CD8-positive, alpha-beta memory T cell (primary cell): ENCODE measurements at regions not wholly inside any gene's neighbourhood (a gene's known extent, or its start where the extent isn't known, plus 50 kb on each side); places are given as distances from the start of the nearest gene placed in this dataset.
"Not testable (repeated sequence)": the region's sequence is repeated elsewhere in the genome, so short reads cannot be mapped to it uniquely, and the experiment has no call there.

ENCODE experiments used
- CTCF ChIA-PET: fragments of 350-600 bp; sonication (Branson Sonifier 250); formaldehyde crosslinking; loops from one replicate; lab custom pipeline; 2021; ENCODE audit warnings: antibody characterized with exemption; lab: Charles Lee
- POLR2A ChIA-PET: fragments of 350-600 bp; sonication (Branson Sonifier 250); formaldehyde crosslinking; loops from one replicate; lab custom pipeline; 2021; ENCODE audit warnings: antibody characterized with exemption; lab: Charles Lee
- DNase-seq, 5 donors: peaks; one replicate each; pipeline versions ENCODE4 v3.0.0 to v3.0.0-alpha.2; 2020 to 2022; ENCODE audit warnings: mixed read lengths in 1 of 5
- H3K27ac ChIP-seq: one replicate; pipeline ENCODE4 v1.7.0; 2013; ENCODE audit warnings: low read depth, mild to moderate bottlenecking, low read length, moderate library complexity
- H3K27me3 ChIP-seq: 2 replicates; pipeline ENCODE4 v1.7.0; 2013; ENCODE audit warnings: low read length, mild to moderate bottlenecking; ENCODE audit not compliant: insufficient read depth, poor library complexity, severe bottlenecking
- H3K36me3 ChIP-seq: 2 replicates; pipeline ENCODE4 v1.7.0; 2013; ENCODE audit warnings: mild to moderate bottlenecking, low read length, moderate library complexity; ENCODE audit not compliant: insufficient read depth
- H3K4me1 ChIP-seq: 2 replicates; pipeline ENCODE4 v1.7.0; 2013; ENCODE audit warnings: mild to moderate bottlenecking, low read length, moderate library complexity; ENCODE audit not compliant: insufficient read depth
- H3K4me3 ChIP-seq: 2 replicates; pipeline ENCODE4 v1.7.0; 2013; ENCODE audit warnings: mild to moderate bottlenecking, low read length
- H3K9me3 ChIP-seq: 2 replicates; pipeline ENCODE4 v1.7.0; 2013; ENCODE audit warnings: mild to moderate bottlenecking, low read length
- H3K27ac Mint-ChIP-seq, 8 donors: one replicate each; pipeline ENCODE4 v1.8.0; 2020 to 2021; ENCODE audit warnings: mixed read lengths in 8 of 8, mild to moderate bottlenecking in 6 of 8, inconsistent platforms in 3 of 8, moderate library complexity in 3 of 8
- H3K27me3 Mint-ChIP-seq, 2 donors: one replicate each; pipeline ENCODE4 v1.8.0; 2020 to 2021; ENCODE audit warnings: mixed read lengths in 2 of 2, mild to moderate bottlenecking in 1 of 2, moderate library complexity in 1 of 2
- H3K36me3 Mint-ChIP-seq, 3 donors: one replicate each; pipeline ENCODE4 v1.8.0; 2020 to 2021; ENCODE audit warnings: mixed read lengths in 3 of 3, inconsistent platforms in 1 of 3, mild to moderate bottlenecking in 1 of 3
- H3K4me1 Mint-ChIP-seq, 3 donors: one replicate each; pipeline ENCODE4 v1.8.0; 2020 to 2021; ENCODE audit warnings: mixed read lengths in 3 of 3, inconsistent platforms in 1 of 3, mild to moderate bottlenecking in 1 of 3
- H3K4me3 Mint-ChIP-seq, 7 donors: one replicate each; pipeline ENCODE4 v1.8.0; 2020 to 2021; ENCODE audit warnings: mixed read lengths in 7 of 7, mild to moderate bottlenecking in 6 of 7, moderate library complexity in 4 of 7, inconsistent platforms in 2 of 7
- H3K9me3 Mint-ChIP-seq, 5 donors: one replicate each; pipeline ENCODE4 v1.8.0; 2020 to 2022; ENCODE audit warnings: mixed read lengths in 5 of 5, mild to moderate bottlenecking in 3 of 5, moderate library complexity in 2 of 5, inconsistent platforms in 1 of 5

- no peak for DNase-seq
- peaks cover 2 to 6% of the 10 kb centered on the region in 2 donors for H3K27me3 Mint-ChIP-seq
- Histone ChIP-seq H3K36me3 (no peaks in the 10 kb centered on the region), H3K4me3 (no peak overlapping the region), H3K27ac (no peak overlapping the region), H3K4me1 (no peaks in the 10 kb centered on the region), H3K9me3 (no peaks in the 10 kb centered on the region), H3K27me3 (no peaks in the 10 kb centered on the region)
- no peaks in the 10 kb centered on the region for H3K9me3 Mint-ChIP-seq
- CTCF ChIA-PET, result no interaction called here
- peaks cover 0 to 3% (median 2%) of the 10 kb centered on the region in 3 donors for H3K36me3 Mint-ChIP-seq
- H3K4me1 Mint-ChIP-seq, result peaks cover 0 to 8% (median 6%) of the 10 kb centered on the region in 3 donors
- POLR2A ChIA-PET, result no interaction called here
- no peak overlapping the region for H3K4me3 Mint-ChIP-seq
- no peak overlapping the region for H3K27ac Mint-ChIP-seq
Measured at GRCh38 chr3:31093606-31094005, 199.1 kb upstream of the GADL1 start.

DNA sequence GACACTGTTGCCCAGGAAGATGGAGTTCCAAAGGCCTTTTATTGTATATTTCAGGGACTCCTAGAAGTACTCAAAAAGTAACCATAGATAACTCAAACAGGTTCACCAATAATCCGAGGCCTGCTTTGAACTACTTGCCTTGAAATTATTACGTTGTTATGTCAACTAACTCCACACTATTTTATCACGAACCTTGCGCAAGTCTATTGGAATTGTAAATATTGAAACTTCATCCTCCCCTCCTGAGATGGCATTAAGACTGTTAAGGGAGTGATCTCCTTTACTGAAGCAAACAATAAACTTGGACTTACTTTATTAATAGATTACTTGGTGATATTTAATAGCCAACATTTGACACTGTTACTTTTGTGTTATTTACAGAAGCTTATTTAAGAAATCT is 199.6 kb upstream of the GADL1 start:
- Histone ChIP-seq H3K4me3 (no peak overlapping the region), H3K27me3 (no peaks in the 10 kb centered on the region), H3K27ac (no peak overlapping the region), H3K4me1 (no peaks in the 10 kb centered on the region), H3K36me3 (no peaks in the 10 kb centered on the region), H3K9me3 (no peaks in the 10 kb centered on the region)
- POLR2A ChIA-PET, result no interaction called here
- no peak for DNase-seq
- peaks cover 2 to 6% of the 10 kb centered on the region in 2 donors for H3K27me3 Mint-ChIP-seq
- no peaks in the 10 kb centered on the region for H3K9me3 Mint-ChIP-seq
- no peak overlapping the region for H3K27ac Mint-ChIP-seq
- CTCF ChIA-PET, result no interaction called here
- H3K4me1 Mint-ChIP-seq, result peaks cover 0 to 8% (median 6%) of the 10 kb centered on the region in 3 donors
- H3K4me3 Mint-ChIP-seq, result no peak overlapping the region
- H3K36me3 Mint-ChIP-seq, result peaks cover 0 to 3% (median 2%) of the 10 kb centered on the region in 3 donors

GRCh38 chr3:31095255-31095654 is 200.8 kb upstream of the GADL1 start:
- Mint-ChIP-seq H3K27ac (no peak overlapping the region), H3K36me3 (peaks cover 0 to 3% (median 2%) of the 10 kb centered on the region in 3 donors), H3K4me1 (peaks cover 0 to 8% (median 6%) of the 10 kb centered on the region in 3 donors), H3K27me3 (peaks cover 2 to 6% of the 10 kb centered on the region in 2 donors), H3K9me3 (no peaks in the 10 kb centered on the region), H3K4me3 (no peak overlapping the region)
- DNase-seq, result no peak
- H3K9me3 ChIP-seq, result no peaks in the 10 kb centered on the region
- no peak overlapping the region for H3K4me3 ChIP-seq
- no peaks in the 10 kb centered on the region for H3K27me3 ChIP-seq
- no peaks in the 10 kb centered on the region for H3K36me3 ChIP-seq
- no peaks in the 10 kb centered on the region for H3K4me1 ChIP-seq
- ChIA-PET POLR2A (no interaction called here), CTCF (no interaction called here)
- no peak overlapping the region for H3K27ac ChIP-seq

GRCh38 chr3:31096661-31097395 is 202.4 kb upstream of the GADL1 start:
- H3K27me3 Mint-ChIP-seq, result peaks cover 2 to 6% of the 10 kb centered on the region in 2 donors
- no peaks in the 10 kb centered on the region for H3K36me3 ChIP-seq
- H3K4me3 Mint-ChIP-seq, result no peak overlapping the region
- no peaks in the 10 kb centered on the region for H3K27me3 ChIP-seq
- ChIA-PET POLR2A (no interaction called here), CTCF (interaction anchor here (0.5 kb wide), 1 partner anchor 706 kb away, joined by 3 read pairs; no protein-coding TSS in a partner anchor)
- H3K27ac Mint-ChIP-seq, result no peak overlapping the region
- H3K4me1 Mint-ChIP-seq, result peaks cover 0 to 8% (median 6%) of the 10 kb centered on the region in 3 donors
- H3K4me1 ChIP-seq, result no peaks in the 10 kb centered on the region
- no peak overlapping the region for H3K4me3 ChIP-seq
- no peak overlapping the region for H3K27ac ChIP-seq
- H3K9me3 Mint-ChIP-seq, result no peaks in the 10 kb centered on the region
- H3K36me3 Mint-ChIP-seq, result peaks cover 0 to 3% (median 2%) of the 10 kb centered on the region in 3 donors
- no peaks in the 10 kb centered on the region for H3K9me3 ChIP-seq
- no peak for DNase-seq

- Histone ChIP-seq H3K27ac (no peak overlapping the region), H3K27me3 (no peaks in the 10 kb centered on the region), H3K4me1 (no peaks in the 10 kb centered on the region), H3K36me3 (no peaks in the 10 kb centered on the region), H3K9me3 (no peaks in the 10 kb centered on the region), H3K4me3 (no peak overlapping the region)
- Mint-ChIP-seq H3K36me3 (peaks cover 0 to 2% (median 0%) of the 10 kb centered on the region in 3 donors), H3K27ac (no peak overlapping the region), H3K9me3 (peaks cover 0 to 2% (median 0%) of the 10 kb centered on the region in 5 donors), H3K27me3 (peaks cover 0 to 4% of the 10 kb centered on the region in 2 donors), H3K4me3 (no peak overlapping the region), H3K4me1 (peaks cover 0 to 8% (median 6%) of the 10 kb centered on the region in 3 donors)
- CTCF ChIA-PET, result no interaction called here
- no peak for DNase-seq
- POLR2A ChIA-PET, result no interaction called here
Measured at GRCh38 chr3:31100519-31100918, 206.1 kb upstream of the GADL1 start.

- POLR2A ChIA-PET, CTCF ChIA-PET, H3K4me1 ChIP-seq, H3K27ac ChIP-seq, H3K9me3 Mint-ChIP-seq, H3K36me3 ChIP-seq, H3K9me3 ChIP-seq, H3K4me1 Mint-ChIP-seq, DNase-seq, H3K4me3 Mint-ChIP-seq, H3K36me3 Mint-ChIP-seq, H3K27ac Mint-ChIP-seq, H3K4me3 ChIP-seq, H3K27me3 Mint-ChIP-seq, H3K27me3 ChIP-seq: not testable (repeated sequence)
Measured at GRCh38 chr3:31101285-31101684, 206.8 kb upstream of the GADL1 start.

- Mint-ChIP-seq H3K27me3 (peaks cover 0 to 4% of the 10 kb centered on the region in 2 donors), H3K4me1 (peaks cover 0 to 2% (median 0%) of the 10 kb centered on the region in 3 donors), H3K9me3 (peaks cover 0 to 2% (median 0%) of the 10 kb centered on the region in 5 donors), H3K27ac (no peak overlapping the region), H3K36me3 (no peaks in the 10 kb centered on the region), H3K4me3 (no peak overlapping the region)
- H3K9me3 ChIP-seq, result no peaks in the 10 kb centered on the region
- H3K4me1 ChIP-seq, result no peaks in the 10 kb centered on the region
- ChIA-PET CTCF (no interaction called here), POLR2A (no interaction called here)
- no peaks in the 10 kb centered on the region for H3K27me3 ChIP-seq
- no peaks in the 10 kb centered on the region for H3K36me3 ChIP-seq
- H3K4me3 ChIP-seq, result no peak overlapping the region
- DNase-seq, result no peak
- no peak overlapping the region for H3K27ac ChIP-seq
Measured at GRCh38 chr3:31102196-31102879, 207.9 kb upstream of the GADL1 start.

GRCh38 chr3:31103181-31103580 is 208.7 kb upstream of the GADL1 start:
- Mint-ChIP-seq H3K4me1 (no peaks in the 10 kb centered on the region), H3K27ac (no peak overlapping the region), H3K36me3 (no peaks in the 10 kb centered on the region), H3K27me3 (peaks cover 0 to 4% of the 10 kb centered on the region in 2 donors), H3K9me3 (peaks cover 0 to 2% (median 0%) of the 10 kb centered on the region in 5 donors), H3K4me3 (no peak overlapping the region)
- ChIA-PET CTCF (no interaction called here), POLR2A (no interaction called here)
- no peaks in the 10 kb centered on the region for H3K4me1 ChIP-seq
- H3K27me3 ChIP-seq, result no peaks in the 10 kb centered on the region
- no peaks in the 10 kb centered on the region for H3K9me3 ChIP-seq
- no peaks in the 10 kb centered on the region for H3K36me3 ChIP-seq
- no peak overlapping the region for H3K4me3 ChIP-seq
- DNase-seq, result no peak
- no peak overlapping the region for H3K27ac ChIP-seq
